ENCODE measurements at regions not wholly inside any gene's neighbourhood (a gene's known extent, or its start where the extent isn't known, plus 50 kb on each side); places are given as distances from the start of the nearest gene placed in this dataset.

DNA sequence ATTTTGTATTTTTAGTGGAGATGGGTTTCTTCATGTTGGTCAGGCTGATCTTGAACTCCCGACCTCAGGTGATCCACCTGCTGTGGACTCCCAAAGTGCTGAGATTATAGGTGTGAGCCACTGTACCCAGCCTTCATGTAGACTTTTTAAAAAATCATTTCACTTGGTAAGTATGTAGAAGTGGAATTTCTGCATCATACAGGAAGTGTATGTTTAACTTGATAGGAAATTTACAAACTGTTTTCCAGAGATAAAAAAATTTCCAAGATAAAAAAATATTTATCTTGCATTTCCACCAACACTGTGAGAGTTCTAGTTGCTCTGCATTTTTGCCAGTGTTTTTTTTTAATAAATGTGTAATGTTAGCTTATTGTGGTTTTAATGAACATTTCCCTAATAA, 155.8 kb downstream of the ZNF608 start (continued):
- TF ChIP-seq, protein P1, sequence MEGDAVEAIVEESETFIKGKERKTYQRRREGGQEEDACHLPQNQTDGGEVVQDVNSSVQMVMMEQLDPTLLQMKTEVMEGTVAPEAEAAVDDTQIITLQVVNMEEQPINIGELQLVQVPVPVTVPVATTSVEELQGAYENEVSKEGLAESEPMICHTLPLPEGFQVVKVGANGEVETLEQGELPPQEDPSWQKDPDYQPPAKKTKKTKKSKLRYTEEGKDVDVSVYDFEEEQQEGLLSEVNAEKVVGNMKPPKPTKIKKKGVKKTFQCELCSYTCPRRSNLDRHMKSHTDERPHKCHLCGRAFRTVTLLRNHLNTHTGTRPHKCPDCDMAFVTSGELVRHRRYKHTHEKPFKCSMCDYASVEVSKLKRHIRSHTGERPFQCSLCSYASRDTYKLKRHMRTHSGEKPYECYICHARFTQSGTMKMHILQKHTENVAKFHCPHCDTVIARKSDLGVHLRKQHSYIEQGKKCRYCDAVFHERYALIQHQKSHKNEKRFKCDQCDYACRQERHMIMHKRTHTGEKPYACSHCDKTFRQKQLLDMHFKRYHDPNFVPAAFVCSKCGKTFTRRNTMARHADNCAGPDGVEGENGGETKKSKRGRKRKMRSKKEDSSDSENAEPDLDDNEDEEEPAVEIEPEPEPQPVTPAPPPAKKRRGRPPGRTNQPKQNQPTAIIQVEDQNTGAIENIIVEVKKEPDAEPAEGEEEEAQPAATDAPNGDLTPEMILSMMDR (IDR thresholded peaks at IDR 0.05 in 2 of 3, conservative IDR thresholded peaks at IDR 0.05 in 1 of 3; ENCODE audit: borderline replicate concordance in 1 of 3, insufficient read depth in 1 of 3, low read depth in 2 of 3, low read length in 2 of 3): no peak
- no peak for TF ChIP-seq POLR2A (IDR thresholded peaks at IDR 0.05; ENCODE audit: borderline replicate concordance, extremely low read depth, insufficient read depth, insufficient read length)

DNA sequence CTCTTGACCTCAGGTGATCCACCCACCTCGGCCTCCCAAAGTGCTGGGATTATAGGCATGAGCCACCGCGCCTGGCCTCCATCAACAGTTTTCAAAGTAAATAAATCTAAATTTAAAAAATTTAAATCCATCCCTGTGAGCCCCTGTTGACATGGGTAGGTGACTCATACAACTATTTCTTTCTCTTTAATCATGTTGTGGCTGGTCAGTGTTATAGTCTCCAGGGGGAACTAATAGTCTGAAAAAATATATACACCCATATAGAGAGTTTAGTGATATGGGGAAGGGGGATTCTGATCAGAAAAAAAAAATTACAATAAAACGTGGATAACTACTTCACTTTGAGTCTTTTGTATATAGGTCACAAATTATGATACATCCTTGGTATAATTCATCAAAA, 159.2 kb downstream of the ZNF608 start:
- ChIA-PET POLR2A (interaction anchor here (1.5 kb wide), 1 partner anchor 161 kb away, joined by 4 read pairs; no protein-coding TSS in a partner anchor), CTCF (no interaction called here), RAD21 (ENCODE audit: low non-redundant PET in 1 of 2, low total read pairs in 2 of 2, uncharacterized antibody in 2 of 2, unreplicated experiment in 2 of 2) (no interaction called here)
- H4K20me1 ChIP-seq (ENCODE audit: insufficient read depth): no peaks in the 10 kb centered on the region
- intact Hi-C loops (cut with micrococcal nuclease): no loop called here
- peaks cover 0 to 17% of the 10 kb centered on the region in 2 experiments; a peak in 3 of 4 replicates for H3K4me1 ChIP-seq (ENCODE audit: control insufficient read depth in 1 of 2, insufficient read depth in 2 of 2, low read length in 2 of 2)
- no peaks in the 10 kb centered on the region for H3K79me2 ChIP-seq (ENCODE audit: insufficient read depth, low read length)
- H3K4me3 ChIP-seq (replicated peaks in 1 of 2; ENCODE audit: low read depth in 1 of 2, low read length in 2 of 2): no peak overlapping the region
- no peak overlapping the region for H3K27ac ChIP-seq (ENCODE audit: low read depth, low read length)
- H2AFZ ChIP-seq (ENCODE audit: low read depth, low read length, poor library complexity, severe bottlenecking): no peak overlapping the region
- H3K36me3 ChIP-seq (ENCODE audit: control insufficient read depth in 1 of 2, insufficient read depth in 2 of 2, low read length in 2 of 2): no peaks in the 10 kb centered on the region
- H3K27me3 ChIP-seq (ENCODE audit: insufficient read depth, low read length): no peaks in the 10 kb centered on the region
- no peak overlapping the region for H3K9ac ChIP-seq (ENCODE audit: low read length)
- ATAC-seq: no peak
- no peak for TF ChIP-seq CBX3 (IDR thresholded peaks at IDR 0.05; ENCODE audit: low read depth)
- no peak for TF ChIP-seq EGR1 (IDR thresholded peaks at IDR 0.05; ENCODE audit: low read depth)
- no peak for TF ChIP-seq JUND (IDR thresholded peaks at IDR 0.05)
- no peak for TF ChIP-seq SIN3A (IDR thresholded peaks at IDR 0.05; ENCODE audit: low read depth)
- TF ChIP-seq, protein P2, sequence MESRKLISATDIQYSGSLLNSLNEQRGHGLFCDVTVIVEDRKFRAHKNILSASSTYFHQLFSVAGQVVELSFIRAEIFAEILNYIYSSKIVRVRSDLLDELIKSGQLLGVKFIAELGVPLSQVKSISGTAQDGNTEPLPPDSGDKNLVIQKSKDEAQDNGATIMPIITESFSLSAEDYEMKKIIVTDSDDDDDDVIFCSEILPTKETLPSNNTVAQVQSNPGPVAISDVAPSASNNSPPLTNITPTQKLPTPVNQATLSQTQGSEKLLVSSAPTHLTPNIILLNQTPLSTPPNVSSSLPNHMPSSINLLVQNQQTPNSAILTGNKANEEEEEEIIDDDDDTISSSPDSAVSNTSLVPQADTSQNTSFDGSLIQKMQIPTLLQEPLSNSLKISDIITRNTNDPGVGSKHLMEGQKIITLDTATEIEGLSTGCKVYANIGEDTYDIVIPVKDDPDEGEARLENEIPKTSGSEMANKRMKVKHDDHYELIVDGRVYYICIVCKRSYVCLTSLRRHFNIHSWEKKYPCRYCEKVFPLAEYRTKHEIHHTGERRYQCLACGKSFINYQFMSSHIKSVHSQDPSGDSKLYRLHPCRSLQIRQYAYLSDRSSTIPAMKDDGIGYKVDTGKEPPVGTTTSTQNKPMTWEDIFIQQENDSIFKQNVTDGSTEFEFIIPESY (IDR thresholded peaks at IDR 0.05; ENCODE audit: extremely low read depth, insufficient replicate concordance, low read length): no peak
- TF ChIP-seq RAD21 (IDR thresholded peaks at IDR 0.05; ENCODE audit: low read depth): no peak
- no peak for TF ChIP-seq TCF7L2 (IDR thresholded peaks at IDR 0.05; ENCODE audit: borderline replicate concordance, extremely low read depth, insufficient read depth, insufficient read length)
- TF ChIP-seq SP1 (IDR thresholded peaks at IDR 0.05; ENCODE audit: low read depth): no peak
- TF ChIP-seq, protein P3, sequence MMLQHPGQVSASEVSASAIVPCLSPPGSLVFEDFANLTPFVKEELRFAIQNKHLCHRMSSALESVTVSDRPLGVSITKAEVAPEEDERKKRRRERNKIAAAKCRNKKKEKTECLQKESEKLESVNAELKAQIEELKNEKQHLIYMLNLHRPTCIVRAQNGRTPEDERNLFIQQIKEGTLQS (IDR thresholded peaks at IDR 0.05): no peak
- TF ChIP-seq FOSL1 (IDR thresholded peaks at IDR 0.05; ENCODE audit: low read depth): no peak
- no peak for TF ChIP-seq POLR2A (IDR thresholded peaks at IDR 0.05; ENCODE audit: borderline replicate concordance, extremely low read depth, insufficient read depth, insufficient read length)
- BruUV-seq (replicated peaks): no TSS peak
- no peaks in the 10 kb centered on the region for H3K9me3 ChIP-seq (ENCODE audit: control insufficient read depth in 1 of 2, insufficient read depth in 1 of 2, low read depth in 1 of 2, low read length in 2 of 2)
- no peaks in the 10 kb centered on the region for H3K9me2 ChIP-seq (ENCODE audit: insufficient read depth)
- no peak overlapping the region for H3K4me2 ChIP-seq (ENCODE audit: low read length)
- no peak for DNase-seq (ENCODE audit: low read depth, low spot score)

Data from HCT116 (cell line).